ENCODE measurements at regions not wholly inside any gene's neighbourhood (a gene's known extent, or its start where the extent isn't known, plus 50 kb on each side); places are given as distances from the start of the nearest gene placed in this dataset.

DNA sequence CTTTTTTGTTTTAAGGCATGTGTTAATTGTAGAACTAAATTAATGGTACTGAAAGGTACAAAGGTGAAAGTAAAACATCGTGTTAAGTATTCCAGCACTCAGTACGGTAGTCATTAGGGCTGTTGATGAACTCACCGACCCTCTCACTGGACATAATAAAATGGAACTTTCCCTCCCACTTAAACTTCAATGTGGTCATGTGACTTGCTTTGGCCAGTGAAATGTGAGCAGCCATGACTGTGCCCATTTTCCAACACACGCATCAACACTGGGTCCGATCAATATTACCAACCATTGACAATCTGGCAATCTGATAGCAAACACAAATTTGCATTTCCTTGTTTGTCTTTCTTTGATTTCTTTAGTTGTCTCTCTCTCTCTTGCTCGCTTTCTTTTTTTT lies 125.1 kb downstream of the SPP2 start:
- TF ChIP-seq CTCF (conservative IDR thresholded peaks at IDR 0.05 in 1 of 2, IDR thresholded peaks at IDR 0.05 in 1 of 2; ENCODE audit: low read depth in 1 of 2, low read length in 2 of 2) = no peak
- TF ChIP-seq EZH2 (IDR thresholded peaks at IDR 0.05; ENCODE audit: low read length, missing control alignments) = no peak

Measured in fibroblast of lung (primary cell).